Glutamatergic neuron (in vitro differentiated cells): ENCODE measurements at regions not wholly inside any gene's neighbourhood (a gene's known extent, or its start where the extent isn't known, plus 50 kb on each side); places are given as distances from the start of the nearest gene placed in this dataset.

Experiments used
- DNase-seq: peaks from one replicate; pipeline ENCODE4 v3.0.0; 2022
- H3K27ac Mint-ChIP-seq: one replicate; pipeline ENCODE4 v1.8.0; 2020; ENCODE audit warnings: mild to moderate bottlenecking, mixed read lengths, inconsistent platforms; ENCODE audit not compliant: unreplicated experiment
- H3K27me3 Mint-ChIP-seq: one replicate; pipeline ENCODE4 v1.8.0; 2020; ENCODE audit warnings: mild to moderate bottlenecking, moderate library complexity, mixed read lengths, inconsistent platforms; ENCODE audit not compliant: unreplicated experiment
- H3K36me3 Mint-ChIP-seq: one replicate; pipeline ENCODE4 v1.8.0; 2020; ENCODE audit warnings: mild to moderate bottlenecking, mixed read lengths, inconsistent platforms; ENCODE audit not compliant: unreplicated experiment
- H3K4me1 Mint-ChIP-seq: one replicate; pipeline ENCODE4 v1.8.0; 2020; ENCODE audit warnings: mild to moderate bottlenecking, low read depth, mixed read lengths, inconsistent platforms; ENCODE audit not compliant: unreplicated experiment
- H3K4me3 Mint-ChIP-seq: one replicate; pipeline ENCODE4 v1.8.0; 2020; ENCODE audit warnings: mild to moderate bottlenecking, mixed read lengths, inconsistent platforms; ENCODE audit not compliant: unreplicated experiment
- H3K9me3 Mint-ChIP-seq: one replicate; pipeline ENCODE4 v1.8.0; 2020; ENCODE audit warnings: mild to moderate bottlenecking, moderate library complexity, mixed read lengths, inconsistent platforms; ENCODE audit not compliant: unreplicated experiment
- TF ChIP-seq, protein P1 (sequence below): fragments of 200-600 bp; sonication (generic); IDR thresholded peaks from one replicate; pipeline ENCODE4 v1.5.0; 2021; ENCODE audit not compliant: partially characterized antibody, unreplicated experiment

DNA sequence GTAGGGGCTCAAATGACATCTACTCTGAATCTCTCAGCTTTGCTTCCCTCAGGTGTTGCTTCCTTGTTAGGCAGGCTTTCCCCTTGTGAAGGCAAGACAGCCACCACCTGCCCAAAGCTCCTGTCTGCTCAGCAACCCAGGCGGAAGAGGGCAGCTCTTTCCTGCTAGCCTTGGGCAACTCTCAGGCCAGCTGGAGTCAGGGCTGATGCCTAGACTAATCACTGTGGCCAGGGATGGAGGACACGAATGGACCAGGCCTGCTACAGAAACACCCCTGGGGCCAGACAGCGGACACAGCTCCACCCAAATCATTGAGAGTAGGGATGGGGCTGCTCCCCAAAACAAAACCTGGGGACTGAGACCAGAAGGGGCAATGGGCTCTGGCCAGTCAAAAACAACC, 138.0 kb downstream of the MTX3 start:
- H3K9me3 Mint-ChIP-seq, result no peaks in the 10 kb centered on the region
- TF ChIP-seq, protein P1, sequence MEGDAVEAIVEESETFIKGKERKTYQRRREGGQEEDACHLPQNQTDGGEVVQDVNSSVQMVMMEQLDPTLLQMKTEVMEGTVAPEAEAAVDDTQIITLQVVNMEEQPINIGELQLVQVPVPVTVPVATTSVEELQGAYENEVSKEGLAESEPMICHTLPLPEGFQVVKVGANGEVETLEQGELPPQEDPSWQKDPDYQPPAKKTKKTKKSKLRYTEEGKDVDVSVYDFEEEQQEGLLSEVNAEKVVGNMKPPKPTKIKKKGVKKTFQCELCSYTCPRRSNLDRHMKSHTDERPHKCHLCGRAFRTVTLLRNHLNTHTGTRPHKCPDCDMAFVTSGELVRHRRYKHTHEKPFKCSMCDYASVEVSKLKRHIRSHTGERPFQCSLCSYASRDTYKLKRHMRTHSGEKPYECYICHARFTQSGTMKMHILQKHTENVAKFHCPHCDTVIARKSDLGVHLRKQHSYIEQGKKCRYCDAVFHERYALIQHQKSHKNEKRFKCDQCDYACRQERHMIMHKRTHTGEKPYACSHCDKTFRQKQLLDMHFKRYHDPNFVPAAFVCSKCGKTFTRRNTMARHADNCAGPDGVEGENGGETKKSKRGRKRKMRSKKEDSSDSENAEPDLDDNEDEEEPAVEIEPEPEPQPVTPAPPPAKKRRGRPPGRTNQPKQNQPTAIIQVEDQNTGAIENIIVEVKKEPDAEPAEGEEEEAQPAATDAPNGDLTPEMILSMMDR, result no peak
- no peaks in the 10 kb centered on the region for H3K4me1 Mint-ChIP-seq

GRCh38 chr5:79851391-79851863, 139.6 kb downstream of the MTX3 start:
- Mint-ChIP-seq H3K27me3 (peaks cover 2% of the 10 kb centered on the region), H3K36me3 (peaks cover 3% of the 10 kb centered on the region), H3K9me3 (peaks cover 2% of the 10 kb centered on the region), H3K4me3 (no peak overlapping the region), H3K4me1 (no peaks in the 10 kb centered on the region), H3K27ac (no peak overlapping the region)
- TF ChIP-seq, protein P1, result no peak
- DNase-seq, result no peak

More for the DNA sequence above, 138.0 kb downstream of the MTX3 start:
- no peak overlapping the region for H3K4me3 Mint-ChIP-seq
- H3K27ac Mint-ChIP-seq, result no peak overlapping the region
- H3K27me3 Mint-ChIP-seq, result peaks cover 2% of the 10 kb centered on the region
- DNase-seq, result no peak
- no peaks in the 10 kb centered on the region for H3K36me3 Mint-ChIP-seq

- DNase-seq, result no peak
- H3K9me3 Mint-ChIP-seq, result peaks cover 2% of the 10 kb centered on the region
- no peaks in the 10 kb centered on the region for H3K4me1 Mint-ChIP-seq
- peaks cover 3% of the 10 kb centered on the region for H3K36me3 Mint-ChIP-seq
- TF ChIP-seq, protein P1, result no peak
- H3K4me3 Mint-ChIP-seq, result no peak overlapping the region
- no peak overlapping the region for H3K27ac Mint-ChIP-seq
- peaks cover 2% of the 10 kb centered on the region for H3K27me3 Mint-ChIP-seq
Measured at GRCh38 chr5:79850941-79851340, 140.1 kb downstream of the MTX3 start.

DNA sequence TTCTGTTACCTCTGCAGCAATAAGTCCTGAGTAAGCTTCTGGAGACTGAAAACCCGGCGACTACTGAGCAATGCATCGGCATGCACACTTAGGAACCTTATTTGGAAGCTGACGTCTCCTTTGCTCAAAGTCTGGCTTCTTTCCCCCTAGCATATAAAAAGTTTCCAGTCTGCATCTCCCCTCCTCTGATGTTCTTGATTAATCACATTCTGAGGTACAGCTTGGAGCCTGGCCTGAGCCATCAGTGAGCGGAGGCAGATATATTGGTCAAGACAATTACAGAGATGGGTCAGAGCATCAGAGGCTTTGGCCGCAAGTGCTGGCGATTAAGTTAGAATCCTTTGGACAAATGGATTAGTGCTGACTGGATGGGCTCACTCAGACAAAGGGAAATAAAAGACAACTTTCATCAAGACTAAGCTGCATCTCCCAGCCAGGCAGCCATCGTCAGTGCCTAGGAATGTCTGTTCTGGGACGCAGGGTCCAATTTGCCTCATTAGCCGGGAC, 140.7 kb downstream of the MTX3 start:
- peaks cover 3% of the 10 kb centered on the region for H3K36me3 Mint-ChIP-seq
- TF ChIP-seq, protein P1, result no peak
- H3K4me3 Mint-ChIP-seq, result no peak overlapping the region
- no peak overlapping the region for H3K27ac Mint-ChIP-seq
- no peak for DNase-seq
- H3K4me1 Mint-ChIP-seq, result no peaks in the 10 kb centered on the region
- peaks cover 2% of the 10 kb centered on the region for H3K9me3 Mint-ChIP-seq
- H3K27me3 Mint-ChIP-seq, result peaks cover 2% of the 10 kb centered on the region

DNA sequence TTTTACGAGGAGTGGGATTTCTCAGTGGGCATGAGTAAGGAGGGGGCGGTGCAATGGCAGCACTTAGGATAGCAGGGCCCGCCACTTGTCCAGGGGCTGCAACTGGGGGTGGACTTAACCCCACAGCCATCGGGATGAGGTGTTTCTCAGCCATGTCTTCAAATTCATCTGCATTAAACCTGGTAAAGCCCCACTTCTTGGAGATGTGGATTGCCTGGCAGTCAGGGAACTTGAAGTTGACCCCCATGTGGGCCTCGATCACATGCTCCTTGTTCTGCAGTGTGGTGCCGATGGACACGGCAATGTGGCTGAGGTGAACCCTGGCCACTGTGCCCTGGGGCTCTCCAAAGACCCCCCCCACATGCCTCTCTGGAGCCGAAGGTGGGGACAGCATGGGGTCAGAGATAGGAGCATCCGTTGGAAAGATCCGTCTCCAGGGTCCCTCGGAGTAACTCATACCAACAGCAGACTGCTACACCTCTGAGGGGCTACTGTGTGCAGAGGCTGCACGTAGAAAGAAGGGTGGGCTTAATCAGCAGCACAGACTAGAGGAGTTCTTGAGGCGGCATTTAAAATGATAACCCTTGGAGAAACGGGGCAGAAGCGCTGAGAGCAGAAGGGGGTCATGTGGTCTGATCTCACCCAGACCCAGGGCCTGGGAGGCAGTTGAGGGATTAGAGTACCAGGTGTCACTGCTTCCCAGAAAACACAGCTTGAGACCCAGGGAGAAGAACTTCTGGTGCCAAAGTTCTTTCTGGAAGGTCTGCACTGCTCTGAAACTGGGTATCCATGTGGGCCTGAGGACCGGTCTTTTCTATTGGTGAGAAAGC, 141.4 kb downstream of the MTX3 start:
- H3K4me1 Mint-ChIP-seq, result no peaks in the 10 kb centered on the region
- H3K4me3 Mint-ChIP-seq, result no peak overlapping the region
- no peak overlapping the region for H3K27ac Mint-ChIP-seq
- H3K27me3 Mint-ChIP-seq, result peaks cover 2% of the 10 kb centered on the region
- peaks cover 2% of the 10 kb centered on the region for H3K9me3 Mint-ChIP-seq
- DNase-seq, result no peak
- H3K36me3 Mint-ChIP-seq, result peaks cover 3% of the 10 kb centered on the region
- TF ChIP-seq, protein P1, result no peak
